H1 (cell line): ENCODE measurements at regions not wholly inside any gene's neighbourhood (a gene's known extent, or its start where the extent isn't known, plus 50 kb on each side); places are given as distances from the start of the nearest gene placed in this dataset.

Source experiments
- CTCF ChIA-PET: fragments of 300-600 bp; sonication (Branson Sonifier 250); formaldehyde crosslinking; loops from one replicate; lab custom pipeline; 2021; ENCODE audit not compliant: partially characterized antibody; lab: Charles Lee
- POLR2A ChIA-PET: fragments of 300-600 bp; sonication (Branson Sonifier 250); formaldehyde crosslinking; loops from one replicate; lab custom pipeline; 2021; ENCODE audit warnings: inconsistent platforms; ENCODE audit not compliant: partially characterized antibody; lab: Charles Lee
- DNase-seq, 2 experiments: peaks; one replicate each; pipeline versions ENCODE4 v3.0.0 to v3.0.0-alpha.2; 2010 to 2022; ENCODE audit warnings: low spot score in 2 of 2, low read depth in 1 of 2, mixed read lengths in 1 of 2
- FAIRE-seq: peaks from 2 replicates; lab custom pipeline; 2011; peaks lifted over from hg19 to GRCh38; lab: Jason Lieb, UNC
- H2AFZ ChIP-seq: 2 replicates; pipeline ENCODE4 v1.8.1; 2012; ENCODE audit warnings: low read length, inconsistent platforms
- H2AK5ac ChIP-seq: 2 replicates; pipeline ENCODE4 v1.6.1; 2013; ENCODE audit warnings: low read depth, low read length
- H2BK120ac ChIP-seq: replicated peaks from 2 replicates; pipeline ENCODE3; 2013; ENCODE audit warnings: low read depth, low read length, inconsistent platforms
- H2BK12ac ChIP-seq: 2 replicates; pipeline ENCODE4 v1.6.1; 2013; ENCODE audit warnings: low read depth, low read length
- H2BK15ac ChIP-seq: 2 replicates; pipeline ENCODE4 v1.6.1; 2013; ENCODE audit warnings: low read length
- H2BK20ac ChIP-seq: 2 replicates; pipeline ENCODE4 v1.6.1; 2013; ENCODE audit warnings: low read length
- H2BK5ac ChIP-seq: 2 replicates; pipeline ENCODE4 v1.6.1; 2013; ENCODE audit warnings: low read depth, low read length
- H3K14ac ChIP-seq: 2 replicates; pipeline ENCODE4 v1.6.1; 2013; ENCODE audit warnings: inconsistent platforms; ENCODE audit not compliant: insufficient read length
- H3K18ac ChIP-seq: 2 replicates; pipeline ENCODE4 v1.6.1; 2013; ENCODE audit warnings: low read length; ENCODE audit errors: extremely low read depth
- H3K23ac ChIP-seq: 2 replicates; pipeline ENCODE4 v1.6.1; 2013; ENCODE audit warnings: inconsistent platforms; ENCODE audit not compliant: insufficient read length
- H3K23me2 ChIP-seq: 2 replicates; pipeline ENCODE4 v1.6.1; 2013; ENCODE audit warnings: low read depth, low read length
- H3K27ac ChIP-seq: 2 replicates; pipeline ENCODE4 v1.6.1; 2011; ENCODE audit warnings: low read depth, low read length, inconsistent platforms
- H3K27me3 ChIP-seq, 4 experiments: replicated peaks in 1 of 4; 1 replicate in 1 of 4; 2 replicates in 3 of 4; pipeline versions ENCODE4 v1.6.1 to v1.8.1; 2011 to 2013; ENCODE audit warnings: low read length in 3 of 4, mild to moderate bottlenecking in 3 of 4, inconsistent platforms in 2 of 4, mixed read lengths in 2 of 4, moderate library complexity in 1 of 4; ENCODE audit not compliant: control insufficient read depth in 3 of 4, insufficient read depth in 3 of 4; ENCODE audit errors: extremely low read depth in 1 of 4
- H3K36me3 ChIP-seq, 4 experiments: 2 replicates each; pipeline versions ENCODE4 v1.6.1 to v1.8.1; 2011 to 2013; ENCODE audit warnings: mild to moderate bottlenecking in 4 of 4, low read length in 3 of 4, moderate library complexity in 2 of 4, control low read depth in 1 of 4, inconsistent platforms in 1 of 4; ENCODE audit not compliant: insufficient read depth in 4 of 4, control insufficient read depth in 2 of 4
- H3K4ac ChIP-seq: replicated peaks from 2 replicates; pipeline ENCODE3; 2013; ENCODE audit warnings: low read length, low read depth, mixed read lengths, inconsistent platforms; ENCODE audit not compliant: insufficient read length
- H3K4me1 ChIP-seq, 4 experiments: replicated peaks in 1 of 4; 1 replicate in 1 of 4; 2 replicates in 3 of 4; pipeline versions ENCODE4 v1.6.1 to v1.8.1; 2011 to 2013; ENCODE audit warnings: low read length in 3 of 4, inconsistent platforms in 2 of 4, mixed read lengths in 1 of 4; ENCODE audit not compliant: insufficient read depth in 4 of 4, control insufficient read depth in 3 of 4
- H3K4me2 ChIP-seq, 2 experiments: 2 replicates each; pipeline versions ENCODE4 v1.6.1 to v1.8.1; 2011 to 2013; ENCODE audit warnings: low read depth in 2 of 2, low read length in 2 of 2, control low read depth in 1 of 2, inconsistent platforms in 1 of 2, mild to moderate bottlenecking in 1 of 2; ENCODE audit not compliant: insufficient read depth in 1 of 2
- H3K4me3 ChIP-seq, 4 experiments: fragments of 200-600, 300-600 bp in 1 of 4; sonication (generic), shearing (Covaris generic), sonication (Bioruptor Twin) in 1 of 4; 2 replicates each; pipeline versions ENCODE4 v1.5.1 to v1.8.1; 2011 to 2016; ENCODE audit warnings: low read length in 4 of 4, low read depth in 3 of 4, control low read depth in 2 of 4, inconsistent platforms in 2 of 4, mild to moderate bottlenecking in 2 of 4, mixed read lengths in 1 of 4, moderate library complexity in 1 of 4; ENCODE audit not compliant: insufficient read depth in 2 of 4; ENCODE audit errors: extremely low read depth in 1 of 4
- H3K56ac ChIP-seq: replicated peaks from 2 replicates; pipeline ENCODE3; 2013; ENCODE audit warnings: low read depth, mild to moderate bottlenecking, mixed read lengths, low read length, inconsistent platforms; ENCODE audit not compliant: insufficient read length
- H3K79me1 ChIP-seq: 2 replicates; pipeline ENCODE4 v1.6.1; 2013; ENCODE audit warnings: low read depth, low read length, control low read depth
- H3K79me2 ChIP-seq, 2 experiments: 2 replicates each; pipeline versions ENCODE4 v1.6.1 to v1.8.1; 2012 to 2013; ENCODE audit warnings: low read length in 2 of 2, mild to moderate bottlenecking in 2 of 2, inconsistent platforms in 1 of 2; ENCODE audit not compliant: insufficient read depth in 2 of 2, control insufficient read depth in 1 of 2
- H3K9ac ChIP-seq, 4 experiments: replicated peaks in 1 of 4; 1 replicate in 1 of 4; 2 replicates in 3 of 4; pipeline versions ENCODE4 v1.6.1 to v1.8.1; 2011 to 2013; ENCODE audit warnings: low read depth in 3 of 4, low read length in 3 of 4, control low read depth in 2 of 4, mild to moderate bottlenecking in 2 of 4, moderate library complexity in 2 of 4, inconsistent platforms in 1 of 4; ENCODE audit errors: extremely low read depth in 1 of 4
- H3K9me3 ChIP-seq, 2 experiments: 2 replicates each; pipeline versions ENCODE4 v1.6.1 to v1.8.1; 2012 to 2013; ENCODE audit warnings: mild to moderate bottlenecking in 2 of 2, moderate library complexity in 2 of 2, control low read depth in 1 of 2, inconsistent platforms in 1 of 2, low read depth in 1 of 2, low read length in 1 of 2, mixed read lengths in 1 of 2; ENCODE audit not compliant: insufficient read depth in 2 of 2
- H4K20me1 ChIP-seq, 2 experiments: replicated peaks in 1 of 2; 2 replicates each; pipeline versions ENCODE3 to v1.8.1; 2011 to 2013; ENCODE audit warnings: inconsistent platforms in 2 of 2, low read length in 2 of 2, mild to moderate bottlenecking in 1 of 2; ENCODE audit not compliant: insufficient read depth in 2 of 2, control insufficient read depth in 1 of 2
- H4K5ac ChIP-seq: 2 replicates; pipeline ENCODE4 v1.6.1; 2013; ENCODE audit warnings: low read length, low read depth, mixed read lengths, inconsistent platforms; ENCODE audit not compliant: insufficient read length
- H4K8ac ChIP-seq: 2 replicates; pipeline ENCODE4 v1.8.0; 2013; ENCODE audit warnings: mild to moderate bottlenecking, moderate library complexity, low read length, inconsistent platforms; ENCODE audit not compliant: insufficient read depth; ENCODE audit errors: extremely low read depth
- H4K91ac ChIP-seq: replicated peaks from 2 replicates; pipeline ENCODE3; 2013; ENCODE audit warnings: low read length, mixed read lengths, inconsistent platforms; ENCODE audit not compliant: insufficient read length
- BRCA1 ChIP-seq: IDR thresholded peaks from 2 replicates; pipeline ENCODE4 v1.6.1; 2012; ENCODE audit warnings: low read depth, low read length, improper control_type of control experiment
- CHD2 ChIP-seq: IDR thresholded peaks from 2 replicates; pipeline ENCODE4 v1.6.1; 2012; ENCODE audit warnings: low read length, improper control_type of control experiment
- FOSL1 ChIP-seq: IDR thresholded peaks from 2 replicates; pipeline ENCODE4 v1.6.1; 2011; ENCODE audit warnings: mild to moderate bottlenecking, low read depth, low read length, moderate library complexity; ENCODE audit not compliant: insufficient read depth
- JUND ChIP-seq: IDR thresholded peaks from 2 replicates; pipeline ENCODE4 v1.6.1; 2011; ENCODE audit warnings: mild to moderate bottlenecking, improper control_type of control experiment, low read length
- KDM1A ChIP-seq: fragments of 200-600, 300-600 bp; sonication (generic); IDR thresholded peaks from 2 replicates; pipeline ENCODE4 v1.7.1; 2016; ENCODE audit warnings: mild to moderate bottlenecking, low read length, borderline replicate concordance
- MAFK ChIP-seq: IDR thresholded peaks from 2 replicates; pipeline ENCODE4 v1.6.1; 2012; ENCODE audit warnings: low read depth, mild to moderate bottlenecking, improper control_type of control experiment, low read length
- NRF1 ChIP-seq: IDR thresholded peaks from 2 replicates; pipeline ENCODE4 v1.6.1; 2011; ENCODE audit warnings: mild to moderate bottlenecking, low read depth, low read length, improper control_type of control experiment
- POLR2AphosphoS5 ChIP-seq: IDR thresholded peaks from 2 replicates; pipeline ENCODE4 v1.6.1; 2011; ENCODE audit warnings: low read depth, low read length
- SIN3A ChIP-seq, 2 experiments: IDR thresholded peaks in 1 of 2; conservative IDR thresholded peaks in 1 of 2; 2 replicates each; pipeline ENCODE4 v1.6.1; 2011 to 2012; ENCODE audit warnings: low read length in 2 of 2, improper control_type of control experiment in 1 of 2, low read depth in 1 of 2, mild to moderate bottlenecking in 1 of 2
- SP2 ChIP-seq: IDR thresholded peaks from 2 replicates; pipeline ENCODE4 v1.6.1; 2012; ENCODE audit warnings: mild to moderate bottlenecking, low read length, inconsistent platforms
- SRF ChIP-seq: IDR thresholded peaks from 2 replicates; pipeline ENCODE4 v1.6.1; 2011; ENCODE audit warnings: mild to moderate bottlenecking, low read depth, low read length, moderate library complexity
- TBP ChIP-seq: IDR thresholded peaks from 2 replicates; pipeline ENCODE4 v1.6.1; 2011; ENCODE audit warnings: low read depth, low read length, improper control_type of control experiment
- TCF12 ChIP-seq: IDR thresholded peaks from 2 replicates; pipeline ENCODE4 v1.6.1; 2011; ENCODE audit warnings: low read depth, mild to moderate bottlenecking, low read length
- TEAD4 ChIP-seq: IDR thresholded peaks from 2 replicates; pipeline ENCODE4 v1.6.1; 2012; ENCODE audit warnings: low read depth, low read length, inconsistent platforms, mixed read lengths
- WGBS, 2 experiments: shearing (Covaris generic) in 1 of 2; methylation state at CpG; one replicate each; pipeline versions ENCODE4 v1.1.6 to v1.1.7; 2013 to 2015; ENCODE audit warnings: low lambda C conversion rate in 2 of 2, mixed read lengths in 2 of 2, inconsistent platforms in 1 of 2, low coverage in 1 of 2, missing lambda C conversion rate in 1 of 2; ENCODE audit not compliant: insufficient replicate concordance in 2 of 2, insufficient coverage in 1 of 2, insufficient read length in 1 of 2; ENCODE audit errors: extremely low coverage in 1 of 2, missing lambda C conversion rate in 1 of 2; 5-methylcytosine and 5-hydroxymethylcytosine counted together
- TF ChIP-seq, protein P1 (sequence below): IDR thresholded peaks from 2 replicates; pipeline ENCODE4 v1.6.1; 2012; ENCODE audit warnings: inconsistent platforms

DNA sequence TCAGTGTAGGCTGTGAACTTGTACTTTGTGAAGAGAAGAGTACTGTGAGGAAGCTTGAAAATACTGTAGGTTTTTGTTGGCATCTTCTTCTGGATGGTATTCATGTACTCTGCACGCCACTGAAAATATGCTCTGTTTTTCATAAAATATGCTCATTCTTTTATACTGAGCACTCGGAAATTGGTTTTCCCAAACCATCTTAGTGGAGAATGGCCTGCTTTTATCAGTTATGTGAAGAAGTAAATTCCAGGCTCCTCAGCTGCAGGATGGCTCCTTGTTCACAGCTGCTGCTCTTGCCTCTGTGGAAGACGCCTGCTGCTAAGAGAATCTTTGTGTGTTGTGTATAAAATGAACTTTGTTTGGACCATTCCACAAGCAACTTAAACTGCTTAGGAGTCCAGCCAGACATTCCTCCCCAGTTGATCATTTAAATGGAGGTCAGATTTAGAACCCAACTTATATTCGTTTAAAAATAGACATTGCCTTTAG, 443.5 kb upstream of the RGS6 start:
- Histone ChIP-seq H3K79me1 (peaks cover 7% of the 10 kb centered on the region), H2BK5ac (no peak overlapping the region), H4K8ac (no peak overlapping the region), H3K79me2 (peaks cover 0 to 59% of the 10 kb centered on the region in 2 experiments; a peak in 3 of 4 replicates), H2BK15ac (no peak overlapping the region), H3K4ac (no peak overlapping the region), H3K56ac (no peak overlapping the region), H3K9me3 (no peaks in the 10 kb centered on the region), H3K27me3 (no peaks in the 10 kb centered on the region), H3K4me3 (no peak overlapping the region), H4K20me1 (peaks cover 0 to 2% of the 10 kb centered on the region in 2 experiments), H3K23ac (no peak overlapping the region), H4K91ac (no peak overlapping the region), H2AFZ (no peak overlapping the region), H2BK120ac (no peak overlapping the region), H3K23me2 (no peaks in the 10 kb centered on the region), H2BK12ac (no peak overlapping the region), H3K4me2 (no peak overlapping the region), H3K36me3 (no peaks in the 10 kb centered on the region), H2BK20ac (no peak overlapping the region), H3K27ac (no peak overlapping the region), H3K4me1 (peaks cover 2 to 12% (median 6%) of the 10 kb centered on the region in 4 experiments; a peak in 5 of 7 replicates), H2AK5ac (no peak overlapping the region), H3K9ac (no peak overlapping the region), H3K18ac (no peak overlapping the region), H3K14ac (no peak overlapping the region), H4K5ac (no peak overlapping the region)
- peak; percentile 39 for FAIRE-seq
- DNase-seq: no peak
- CTCF ChIA-PET: interaction anchor here (1.0 kb wide), 1 partner anchor 297 kb away, joined by 3 read pairs; no protein-coding TSS in a partner anchor
- POLR2A ChIA-PET: no interaction called here
- WGBS, 2 experiments: 79% methylated on average over 4 of the region's 4 CpGs; no CpG with 5 or more reads in 1 of the 2 experiments
- TF ChIP-seq FOSL1 (no peak), SP2 (no peak), TCF12 (no peak), MAFK (no peak), TBP (no peak), TEAD4 (no peak), POLR2AphosphoS5 (no peak), JUND (no peak), SRF (no peak), KDM1A (no peak), BRCA1 (no peak), NRF1 (no peak), CHD2 (no peak), SIN3A (conservative IDR thresholded peaks at IDR 0.05 in 1 of 2, IDR thresholded peaks at IDR 0.05 in 1 of 2; ENCODE audit: low read depth in 1 of 2, low read length in 2 of 2) (no peak)
- TF ChIP-seq, protein P1, sequence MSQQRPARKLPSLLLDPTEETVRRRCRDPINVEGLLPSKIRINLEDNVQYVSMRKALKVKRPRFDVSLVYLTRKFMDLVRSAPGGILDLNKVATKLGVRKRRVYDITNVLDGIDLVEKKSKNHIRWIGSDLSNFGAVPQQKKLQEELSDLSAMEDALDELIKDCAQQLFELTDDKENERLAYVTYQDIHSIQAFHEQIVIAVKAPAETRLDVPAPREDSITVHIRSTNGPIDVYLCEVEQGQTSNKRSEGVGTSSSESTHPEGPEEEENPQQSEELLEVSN: no peak
